KMS-11 (cell line): ENCODE measurements at regions not wholly inside any gene's neighbourhood (a gene's known extent, or its start where the extent isn't known, plus 50 kb on each side); places are given as distances from the start of the nearest gene placed in this dataset.

Experiments
- H2AFZ ChIP-seq: fragments of 200-600 bp; sonication (generic); 2 replicates; pipeline ENCODE4 v1.6.1; 2016; ENCODE audit warnings: antibody characterized with exemption, mixed run types, low read depth
- H3K27ac ChIP-seq: fragments of 200-600 bp; sonication (generic); 2 replicates; pipeline ENCODE4 v1.6.1; 2016; ENCODE audit warnings: mild to moderate bottlenecking, mixed run types
- H3K27me3 ChIP-seq: fragments of 200-600 bp; sonication (generic); 2 replicates; pipeline ENCODE4 v1.6.1; 2017; ENCODE audit warnings: mild to moderate bottlenecking, low read depth, mixed run types, moderate library complexity; ENCODE audit not compliant: insufficient read depth
- H3K36me3 ChIP-seq: fragments of 200-600 bp; sonication (generic); 2 replicates; pipeline ENCODE4 v1.6.1; 2017; ENCODE audit warnings: mild to moderate bottlenecking, mixed run types; ENCODE audit not compliant: insufficient read depth
- H3K4me1 ChIP-seq: fragments of 200-600 bp; sonication (generic); 2 replicates; pipeline ENCODE4 v1.6.1; 2016; ENCODE audit warnings: mild to moderate bottlenecking, low read depth, mixed run types; ENCODE audit not compliant: poor library complexity, severe bottlenecking
- H3K4me2 ChIP-seq: fragments of 200-600 bp; sonication (generic); 2 replicates; pipeline ENCODE4 v1.7.0; 2016; ENCODE audit warnings: mild to moderate bottlenecking, mixed run types
- H3K4me3 ChIP-seq: fragments of 200-600 bp; sonication (generic); IDR thresholded peaks from 2 replicates; pipeline ENCODE4 v1.6.1; 2017; ENCODE audit warnings: low read depth, low read length, mixed read lengths; ENCODE audit not compliant: insufficient read depth
- H3K79me2 ChIP-seq: fragments of 200-600 bp; sonication (generic); 2 replicates; pipeline ENCODE4 v1.6.1; 2016; ENCODE audit warnings: low read depth, mixed run types; ENCODE audit not compliant: insufficient read depth
- H3K9ac ChIP-seq: fragments of 200-600 bp; sonication (generic); 2 replicates; pipeline ENCODE4 v1.6.1; 2016; ENCODE audit warnings: mild to moderate bottlenecking, mixed run types
- H4K20me1 ChIP-seq: fragments of 200-600 bp; sonication (generic); 2 replicates; pipeline ENCODE4 v1.6.1; 2016; ENCODE audit warnings: mild to moderate bottlenecking, mixed run types; ENCODE audit not compliant: insufficient read depth
- TF ChIP-seq, protein P1 (sequence below): fragments of 200-600 bp; sonication (generic); conservative IDR thresholded peaks from 2 replicates; pipeline ENCODE4 v1.6.1; 2017; ENCODE audit warnings: low read depth, mild to moderate bottlenecking, antibody characterized with exemption, low read length, moderate library complexity, mixed read lengths

GRCh38 chrX:45771114-45771513 is 570.4 kb upstream of the DIPK2B start:
- H3K27ac ChIP-seq = no peak overlapping the region

GRCh38 chrX:45769761-45770582 is 569.3 kb upstream of the DIPK2B start:
- H3K4me3 ChIP-seq = no peak overlapping the region
- no peaks in the 10 kb centered on the region for H3K36me3 ChIP-seq
- H3K4me2 ChIP-seq = no peak overlapping the region
- no peak overlapping the region for H3K27ac ChIP-seq
- H4K20me1 ChIP-seq = no peaks in the 10 kb centered on the region
- H3K4me1 ChIP-seq = peaks cover 13% of the 10 kb centered on the region
- H3K27me3 ChIP-seq = no peaks in the 10 kb centered on the region
- H3K9ac ChIP-seq = no peak overlapping the region
- no peak overlapping the region for H2AFZ ChIP-seq
- TF ChIP-seq, protein P1, sequence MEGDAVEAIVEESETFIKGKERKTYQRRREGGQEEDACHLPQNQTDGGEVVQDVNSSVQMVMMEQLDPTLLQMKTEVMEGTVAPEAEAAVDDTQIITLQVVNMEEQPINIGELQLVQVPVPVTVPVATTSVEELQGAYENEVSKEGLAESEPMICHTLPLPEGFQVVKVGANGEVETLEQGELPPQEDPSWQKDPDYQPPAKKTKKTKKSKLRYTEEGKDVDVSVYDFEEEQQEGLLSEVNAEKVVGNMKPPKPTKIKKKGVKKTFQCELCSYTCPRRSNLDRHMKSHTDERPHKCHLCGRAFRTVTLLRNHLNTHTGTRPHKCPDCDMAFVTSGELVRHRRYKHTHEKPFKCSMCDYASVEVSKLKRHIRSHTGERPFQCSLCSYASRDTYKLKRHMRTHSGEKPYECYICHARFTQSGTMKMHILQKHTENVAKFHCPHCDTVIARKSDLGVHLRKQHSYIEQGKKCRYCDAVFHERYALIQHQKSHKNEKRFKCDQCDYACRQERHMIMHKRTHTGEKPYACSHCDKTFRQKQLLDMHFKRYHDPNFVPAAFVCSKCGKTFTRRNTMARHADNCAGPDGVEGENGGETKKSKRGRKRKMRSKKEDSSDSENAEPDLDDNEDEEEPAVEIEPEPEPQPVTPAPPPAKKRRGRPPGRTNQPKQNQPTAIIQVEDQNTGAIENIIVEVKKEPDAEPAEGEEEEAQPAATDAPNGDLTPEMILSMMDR = no peak
- no peaks in the 10 kb centered on the region; the same call in 1 of the 2 replicates for H3K79me2 ChIP-seq

More at GRCh38 chrX:45771114-45771513, 570.4 kb upstream of the DIPK2B start:
- Histone ChIP-seq H3K4me2 (no peak overlapping the region), H3K4me3 (no peak overlapping the region), H3K4me1 (peaks cover 13% of the 10 kb centered on the region), H3K9ac (no peak overlapping the region), H2AFZ (no peak overlapping the region), H4K20me1 (no peaks in the 10 kb centered on the region), H3K27me3 (no peaks in the 10 kb centered on the region), H3K36me3 (no peaks in the 10 kb centered on the region), H3K79me2 (no peaks in the 10 kb centered on the region; the same call in 1 of the 2 replicates)
- TF ChIP-seq, protein P1 = no peak

- Histone ChIP-seq H3K4me3 (no peak overlapping the region), H3K4me2 (no peak overlapping the region), H2AFZ (no peak overlapping the region), H3K79me2 (no peaks in the 10 kb centered on the region; the same call in 1 of the 2 replicates), H3K27ac (no peak overlapping the region), H4K20me1 (no peaks in the 10 kb centered on the region), H3K36me3 (no peaks in the 10 kb centered on the region), H3K9ac (no peak overlapping the region), H3K27me3 (no peaks in the 10 kb centered on the region), H3K4me1 (peaks cover 15% of the 10 kb centered on the region)
- TF ChIP-seq, protein P1 = no peak
These were observed 568.1 kb upstream of the DIPK2B start for GRCh38 chrX:45768666-45769236.

- H3K27ac ChIP-seq = no peak overlapping the region
- H4K20me1 ChIP-seq = no peaks in the 10 kb centered on the region
- no peak overlapping the region for H3K4me2 ChIP-seq
- peaks cover 24% of the 10 kb centered on the region for H3K4me1 ChIP-seq
- TF ChIP-seq, protein P1 = no peak
- no peaks in the 10 kb centered on the region; the same call in 1 of the 2 replicates for H3K79me2 ChIP-seq
- no peak overlapping the region for H2AFZ ChIP-seq
- no peak overlapping the region for H3K4me3 ChIP-seq
- H3K9ac ChIP-seq = no peak overlapping the region
- no peaks in the 10 kb centered on the region for H3K27me3 ChIP-seq
- no peaks in the 10 kb centered on the region for H3K36me3 ChIP-seq
These were observed 566.4 kb upstream of the DIPK2B start for GRCh38 chrX:45766981-45767501.
